Fibroblast of lung (primary cell): ENCODE measurements at regions not wholly inside any gene's neighbourhood (a gene's known extent, or its start where the extent isn't known, plus 50 kb on each side); places are given as distances from the start of the nearest gene placed in this dataset.
A peak's percentile ranks its signal among the peaks of the same experiment; 100 is the strongest.

Experiments used
- CTCF ChIP-seq, 2 donors: IDR thresholded peaks in 1 of 2; conservative IDR thresholded peaks in 1 of 2; 1 replicate in 1 of 2; 2 replicates in 1 of 2; pipeline ENCODE4 v1.5.1; 2011 to 2012; ENCODE audit warnings: low read length in 2 of 2, control low read depth in 1 of 2, inconsistent platforms in 1 of 2, low read depth in 1 of 2, mild to moderate bottlenecking in 1 of 2
- EZH2 ChIP-seq: IDR thresholded peaks from 2 replicates; pipeline ENCODE4 v1.5.1; 2012; ENCODE audit warnings: low read length, control low read depth, mild to moderate bottlenecking; ENCODE audit errors: missing control alignments

- TF ChIP-seq CTCF (conservative IDR thresholded peaks at IDR 0.05 in 1 of 2, IDR thresholded peaks at IDR 0.05 in 1 of 2; ENCODE audit: low read depth in 1 of 2, low read length in 2 of 2), result peak; percentile 57 to 67
- no peak for TF ChIP-seq EZH2
These were observed 290.7 kb upstream of the FAM241A start for GRCh38 chr4:111854494-111855087.
